IMR-90 (cell line): ENCODE measurements at regions not wholly inside any gene's neighbourhood (a gene's known extent, or its start where the extent isn't known, plus 50 kb on each side); places are given as distances from the start of the nearest gene placed in this dataset.
"Not testable (repeated sequence)": the region's sequence is repeated elsewhere in the genome, so short reads cannot be mapped to it uniquely, and the experiment has no call there.

Experiments
- ATAC-seq: fragments of 200-7000 bp; cut with Tn5 transposase; 2 replicates; pipeline ENCODE4 v1.9.1; 2020; ENCODE audit warnings: low read depth, mild to moderate bottlenecking, moderate library complexity
- BruUV-seq: library from RNA; stranded (reverse); fragments of 400-500 nt; replicated peaks from 2 replicates; lab custom pipeline; 2021; lab: Mats Ljungman, UMichigan
- CTCF ChIA-PET: fragments of 300-600 bp; formaldehyde crosslinking; extraction: SDS; loops from one replicate; lab custom pipeline; 2021; ENCODE audit warnings: antibody characterized with exemption; lab: Yijun Ruan, JAX
- POLR2A ChIA-PET: fragments of 300-600 bp; sonication (Branson Sonifier 250); formaldehyde crosslinking; loops from one replicate; lab custom pipeline; 2022; ENCODE audit warnings: antibody characterized with exemption; ENCODE audit not compliant: unreplicated experiment; lab: Charles Lee
- DNase-seq: peaks from one replicate; pipeline ENCODE4 v3.0.0; 2013
- H2AFZ ChIP-seq: replicated peaks from 2 replicates; pipeline ENCODE3; 2013; ENCODE audit warnings: low read length, mild to moderate bottlenecking; ENCODE audit not compliant: poor library complexity
- H2AK5ac ChIP-seq: 2 replicates; pipeline ENCODE4 v1.6.1; 2013; ENCODE audit warnings: low read depth, low read length, inconsistent platforms
- H2AK9ac ChIP-seq: replicated peaks from 2 replicates; pipeline ENCODE3; 2013; ENCODE audit warnings: mild to moderate bottlenecking, low read depth, low read length, moderate library complexity; ENCODE audit not compliant: poor library complexity
- H2BK120ac ChIP-seq: 2 replicates; pipeline ENCODE4 v1.6.1; 2013; ENCODE audit warnings: low read depth, low read length, inconsistent platforms
- H2BK15ac ChIP-seq: 3 replicates; pipeline ENCODE4 v1.6.1; 2013; ENCODE audit warnings: low read depth, low read length, inconsistent platforms
- H2BK20ac ChIP-seq: 2 replicates; pipeline ENCODE4 v1.6.1; 2013; ENCODE audit warnings: low read depth, mild to moderate bottlenecking, inconsistent platforms, low read length, moderate library complexity
- H2BK5ac ChIP-seq: 2 replicates; pipeline ENCODE4 v1.6.1; 2013; ENCODE audit warnings: mild to moderate bottlenecking, low read depth, low read length, inconsistent platforms; ENCODE audit not compliant: poor library complexity, severe bottlenecking
- H3K14ac ChIP-seq: replicated peaks from 2 replicates; pipeline ENCODE4 v1.6.1; 2013; ENCODE audit warnings: low read depth, low read length, inconsistent platforms
- H3K18ac ChIP-seq: 2 replicates; pipeline ENCODE4 v1.6.1; 2013; ENCODE audit warnings: low read depth, low read length, control low read depth
- H3K23ac ChIP-seq: 2 replicates; pipeline ENCODE4 v1.6.1; 2013; ENCODE audit warnings: low read depth, low read length, inconsistent platforms
- H3K27ac ChIP-seq: 2 replicates; pipeline ENCODE4 v1.5.1; 2013; ENCODE audit warnings: mild to moderate bottlenecking, control low read depth, low read length; ENCODE audit not compliant: insufficient read depth
- H3K27me3 ChIP-seq: 2 replicates; pipeline ENCODE4 v1.6.1; 2013; ENCODE audit warnings: low read length; ENCODE audit not compliant: control insufficient read depth, insufficient read depth
- H3K36me3 ChIP-seq: 2 replicates; pipeline ENCODE4 v1.6.1; 2013; ENCODE audit warnings: low read length, mixed read lengths; ENCODE audit not compliant: control insufficient read depth, insufficient read depth
- H3K4ac ChIP-seq: 2 replicates; pipeline ENCODE4 v1.6.1; 2013; ENCODE audit warnings: low read depth, low read length, inconsistent platforms
- H3K4me1 ChIP-seq: 2 replicates; pipeline ENCODE4 v1.6.1; 2013; ENCODE audit warnings: low read length, mixed read lengths; ENCODE audit not compliant: control insufficient read depth, insufficient read depth
- H3K4me2 ChIP-seq: 2 replicates; pipeline ENCODE4 v1.6.1; 2013; ENCODE audit warnings: low read depth, mild to moderate bottlenecking, control low read depth, low read length, moderate library complexity
- H3K4me3 ChIP-seq: 2 replicates; pipeline ENCODE4 v1.5.1; 2013; ENCODE audit warnings: low read depth, mild to moderate bottlenecking, control low read depth, low read length, moderate library complexity; ENCODE audit not compliant: insufficient read depth
- H3K56ac ChIP-seq: 2 replicates; pipeline ENCODE4 v1.6.1; 2013; ENCODE audit warnings: low read length, inconsistent platforms; ENCODE audit not compliant: insufficient read depth; ENCODE audit errors: extremely low read depth
- H3K79me1 ChIP-seq, 2 experiments: 2 replicates each; pipeline ENCODE4 v1.6.1; 2013; ENCODE audit warnings: low read length in 2 of 2, inconsistent platforms in 1 of 2, low read depth in 1 of 2
- H3K9ac ChIP-seq: 2 replicates; pipeline ENCODE4 v1.6.1; 2013; ENCODE audit warnings: low read depth, low read length, control low read depth
- H3K9me1 ChIP-seq: 2 replicates; pipeline ENCODE4 v1.6.1; 2013; ENCODE audit warnings: low read length, inconsistent platforms; ENCODE audit not compliant: insufficient read depth
- H3K9me3 ChIP-seq: 2 replicates; pipeline ENCODE4 v1.6.1; 2013; ENCODE audit warnings: low read length; ENCODE audit not compliant: control insufficient read depth, insufficient read depth
- H4K20me1 ChIP-seq: 2 replicates; pipeline ENCODE4 v1.6.1; 2013; ENCODE audit warnings: low read length, inconsistent platforms; ENCODE audit not compliant: insufficient read depth
- H4K5ac ChIP-seq: 2 replicates; pipeline ENCODE4 v1.6.1; 2013; ENCODE audit warnings: mild to moderate bottlenecking, low read depth, low read length, control low read depth
- H4K8ac ChIP-seq, 2 experiments: 2 replicates each; pipeline ENCODE4 v1.6.1; 2013; ENCODE audit warnings: low read depth in 2 of 2, low read length in 2 of 2, control low read depth in 1 of 2, inconsistent platforms in 1 of 2
- H4K91ac ChIP-seq: 2 replicates; pipeline ENCODE4 v1.6.1; 2013; ENCODE audit warnings: low read depth, low read length, inconsistent platforms; ENCODE audit not compliant: insufficient read depth
- CTCF ChIP-seq: conservative IDR thresholded peaks from 2 replicates; pipeline ENCODE4 v1.5.1; 2012; ENCODE audit warnings: mild to moderate bottlenecking, low read depth, low read length, improper control_type of control experiment
- RAD21 ChIP-seq: IDR thresholded peaks from 2 replicates; pipeline ENCODE4 v1.6.1; 2012; ENCODE audit warnings: low read length, improper control_type of control experiment
- SMC3 ChIP-seq: fragments of 150-350 bp; IDR thresholded peaks from 2 replicates; pipeline ENCODE4 v1.6.1; 2016; ENCODE audit warnings: low read depth, mild to moderate bottlenecking, antibody characterized with exemption, low read length, moderate library complexity
- WGBS, 2 experiments: methylation state at CpG; one replicate each; pipeline versions ENCODE4 v1.1.5 to v1.1.7; 2013; ENCODE audit warnings: missing lambda C conversion rate in 2 of 2; ENCODE audit not compliant: insufficient read length in 1 of 2; ENCODE audit errors: extremely low coverage in 2 of 2; 5-methylcytosine and 5-hydroxymethylcytosine counted together
- dilution Hi-C: fragments of 300-500 bp; cut with HindIII; formaldehyde crosslinking; loops from one replicate; pipeline ENCODE4 v1.14.3; 2018; ENCODE audit warnings: low sequenced_read_pairs; ENCODE audit not compliant: unreplicated experiment
- in situ Hi-C: fragments of 300-500 bp; cut with MboI; formaldehyde crosslinking; loops from 3 replicates; pipeline ENCODE4 v1.14.3; 2019; ENCODE audit warnings: low sequenced_read_pairs, inconsistent platforms, mixed read lengths
- intact Hi-C: fragments of 100-400 bp; cut with micrococcal nuclease; formaldehyde crosslinking; loops from 2 replicates; pipeline ENCODE4 v1.10.0; 2022

- H3K23ac ChIP-seq, BruUV-seq, H4K91ac ChIP-seq, H4K20me1 ChIP-seq, H3K14ac ChIP-seq, H2BK20ac ChIP-seq, H3K4ac ChIP-seq, H3K9ac ChIP-seq, H2AFZ ChIP-seq, dilution Hi-C loops, POLR2A ChIA-PET, H3K9me1 ChIP-seq, H2BK15ac ChIP-seq, in situ Hi-C loops, H4K5ac ChIP-seq, H2AK5ac ChIP-seq, H2AK9ac ChIP-seq, H3K18ac ChIP-seq, H3K27ac ChIP-seq, H3K4me3 ChIP-seq, H3K4me2 ChIP-seq, H3K4me1 ChIP-seq, H2BK120ac ChIP-seq, H3K27me3 ChIP-seq, H3K56ac ChIP-seq, H3K9me3 ChIP-seq, H3K79me1 ChIP-seq, H3K36me3 ChIP-seq, H2BK5ac ChIP-seq, H4K8ac ChIP-seq: not testable (repeated sequence)
- ATAC-seq = peak; percentile 65
- intact Hi-C loops = loop anchor here (2.0 to 10.0 kb wide), 4 partner anchors 521 to 1699 kb away; no protein-coding TSS in a partner anchor
- CTCF ChIA-PET = interaction anchor here (0.6 to 1.1 kb wide), 2 partner anchors 1563 to 1565 kb away, joined by 3 read pairs; no protein-coding TSS in a partner anchor
- DNase-seq = peak; percentile 7
- WGBS, 2 experiments = 51% methylated on average over 10 of the region's 25 CpGs; no CpG with 5 or more reads in 1 of the 2 experiments
- TF ChIP-seq SMC3 (peak; percentile 39; the same call in 1 of the 2 replicates), CTCF (peak; percentile 48), RAD21 (peak; percentile 56)
Observed at GRCh38 chr6:92644104-92644791, 775.1 kb downstream of the EPHA7 start.
